WTC11 (cell line): ENCODE measurements at regions not wholly inside any gene's neighbourhood (a gene's known extent, or its start where the extent isn't known, plus 50 kb on each side); places are given as distances from the start of the nearest gene placed in this dataset.

Source experiments
- ATAC-seq: fragments of 200-7000 bp; cut with Tn5 transposase; 2 replicates; pipeline ENCODE4 v1.10.0; 2021; ENCODE audit warnings: mild to moderate bottlenecking, moderate library complexity
- CTCF ChIA-PET: fragments of 300-600 bp; sonication (Branson Sonifier 250); formaldehyde crosslinking; loops from one replicate; lab custom pipeline; 2021; ENCODE audit warnings: antibody characterized with exemption; lab: Charles Lee
- POLR2A ChIA-PET: fragments of 350-600 bp; sonication (Branson Sonifier 250); formaldehyde crosslinking; loops from one replicate; lab custom pipeline; 2021; ENCODE audit warnings: antibody characterized with exemption; lab: Charles Lee
- DNase-seq: peaks from one replicate; pipeline ENCODE4 v3.0.0; 2021; ENCODE audit warnings: low spot score
- H3K27ac Mint-ChIP-seq: 2 replicates; pipeline ENCODE4 v1.8.0; 2021; ENCODE audit warnings: mixed read lengths
- H3K27me3 Mint-ChIP-seq: 2 replicates; pipeline ENCODE4 v1.8.0; 2021; ENCODE audit warnings: low read depth, mild to moderate bottlenecking, moderate library complexity, mixed read lengths
- H3K36me3 Mint-ChIP-seq: 2 replicates; pipeline ENCODE4 v1.8.0; 2021; ENCODE audit warnings: mixed read lengths
- H3K4me1 Mint-ChIP-seq: 2 replicates; pipeline ENCODE4 v1.8.0; 2022; ENCODE audit warnings: mixed read lengths
- H3K4me3 Mint-ChIP-seq: 2 replicates; pipeline ENCODE4 v1.8.0; 2021; ENCODE audit warnings: mild to moderate bottlenecking, moderate library complexity, mixed read lengths
- H3K9me3 Mint-ChIP-seq: 2 replicates; pipeline ENCODE4 v1.8.0; 2021; ENCODE audit warnings: mixed read lengths
- CREM ChIP-seq: sonication (generic); formaldehyde crosslinking; IDR thresholded peaks from 2 replicates; pipeline ENCODE4 v1.8.1; 2022; ENCODE audit warnings: mild to moderate bottlenecking, missing genetic modification reagents, moderate library complexity
- ESRRA ChIP-seq: sonication (generic); formaldehyde crosslinking; IDR thresholded peaks from 2 replicates; pipeline ENCODE4 v1.8.1; 2022; ENCODE audit warnings: mild to moderate bottlenecking, missing genetic modification reagents, borderline replicate concordance
- GABPB1 ChIP-seq: sonication (generic); formaldehyde crosslinking; IDR thresholded peaks from 2 replicates; pipeline ENCODE4 v1.8.1; 2023; ENCODE audit warnings: mild to moderate bottlenecking, missing genetic modification reagents
- GRHL2 ChIP-seq: fragments of 250-450 bp; sonication (Bioruptor Pico); IDR thresholded peaks from 2 replicates; pipeline ENCODE4 v1.8.0; 2022; ENCODE audit warnings: mild to moderate bottlenecking, moderate library complexity; ENCODE audit not compliant: insufficient replicate concordance, severe bottlenecking
- NFE2L1 ChIP-seq: sonication (generic); formaldehyde crosslinking; IDR thresholded peaks from 2 replicates; pipeline ENCODE4 v1.8.1; 2023; ENCODE audit warnings: missing genetic modification reagents
- NR2C2 ChIP-seq: sonication (generic); formaldehyde crosslinking; IDR thresholded peaks from 2 replicates; pipeline ENCODE4 v1.8.0; 2022; ENCODE audit warnings: mild to moderate bottlenecking, missing genetic modification reagents
- PREB ChIP-seq: sonication (generic); formaldehyde crosslinking; IDR thresholded peaks from 2 replicates; pipeline ENCODE4 v1.8.1; 2022; ENCODE audit warnings: mild to moderate bottlenecking, missing genetic modification reagents, moderate library complexity, borderline replicate concordance
- RELA ChIP-seq: sonication (generic); formaldehyde crosslinking; IDR thresholded peaks from 2 replicates; pipeline ENCODE4 v1.8.1; 2022; ENCODE audit warnings: missing genetic modification reagents, mild to moderate bottlenecking, borderline replicate concordance
- STAT6 ChIP-seq: sonication (generic); formaldehyde crosslinking; conservative IDR thresholded peaks from 2 replicates; pipeline ENCODE4 v1.8.1; 2023; ENCODE audit warnings: mild to moderate bottlenecking, low read depth, missing genetic modification reagents, moderate library complexity
- TP53 ChIP-seq: sonication (generic); formaldehyde crosslinking; IDR thresholded peaks from 2 replicates; pipeline ENCODE4 v1.8.1; 2023; ENCODE audit warnings: mild to moderate bottlenecking, missing genetic modification reagents
- USF2 ChIP-seq: sonication (generic); formaldehyde crosslinking; IDR thresholded peaks from 2 replicates; pipeline ENCODE4 v1.8.1; 2023; ENCODE audit warnings: mild to moderate bottlenecking, missing genetic modification reagents, moderate library complexity
- ZNF512 ChIP-seq: sonication (generic); formaldehyde crosslinking; IDR thresholded peaks from 2 replicates; pipeline ENCODE4 v1.8.1; 2022; ENCODE audit warnings: missing genetic modification reagents, borderline replicate concordance
- ZNF532 ChIP-seq: fragments of 250-450 bp; sonication (Bioruptor Pico); IDR thresholded peaks from 2 replicates; pipeline ENCODE4 v1.9.0; 2021; ENCODE audit warnings: mild to moderate bottlenecking, borderline replicate concordance
- ZNF671 ChIP-seq: fragments of 250-450 bp; sonication (Bioruptor Pico); IDR thresholded peaks from 2 replicates; pipeline ENCODE4 v1.8.0; 2021; ENCODE audit warnings: mild to moderate bottlenecking

- ATAC-seq = no peak
- ChIA-PET CTCF (no interaction called here), POLR2A (no interaction called here)
- no peak overlapping the region for H3K4me3 Mint-ChIP-seq
- no peaks in the 10 kb centered on the region for H3K36me3 Mint-ChIP-seq
- peaks cover 17% of the 10 kb centered on the region for H3K4me1 Mint-ChIP-seq
- no peak overlapping the region for H3K27ac Mint-ChIP-seq
- H3K9me3 Mint-ChIP-seq = no peaks in the 10 kb centered on the region
- no peaks in the 10 kb centered on the region for H3K27me3 Mint-ChIP-seq
- no peak for DNase-seq
- TF ChIP-seq ZNF671 = no peak
- TF ChIP-seq GABPB1 (CRISPR knock-in tag) = no peak
- TF ChIP-seq PREB (CRISPR knock-in tag) = no peak
- no peak for TF ChIP-seq NFE2L1 (CRISPR knock-in tag)
These were observed 454.9 kb upstream of the CHAC2 start for GRCh38 chr2:53312721-53313120.

- POLR2A ChIA-PET = no interaction called here
- no peaks in the 10 kb centered on the region for H3K36me3 Mint-ChIP-seq
- peaks cover 17% of the 10 kb centered on the region for H3K4me1 Mint-ChIP-seq
- DNase-seq (no peak), ATAC-seq (no peak)
- CTCF ChIA-PET = no interaction called here
- no peak overlapping the region for H3K4me3 Mint-ChIP-seq
- no peaks in the 10 kb centered on the region for H3K27me3 Mint-ChIP-seq
- no peak overlapping the region for H3K27ac Mint-ChIP-seq
- TF ChIP-seq NR2C2 (CRISPR knock-in tag) (no peak), CREM (no peak), ESRRA (no peak)
- no peaks in the 10 kb centered on the region for H3K9me3 Mint-ChIP-seq
These were observed 455.4 kb upstream of the CHAC2 start for GRCh38 chr2:53312181-53312580.

GRCh38 chr2:53303012-53303578 lies 464.5 kb upstream of the CHAC2 start:
- H3K9me3 Mint-ChIP-seq = peaks cover 14% of the 10 kb centered on the region
- ATAC-seq (no peak), DNase-seq (no peak)
- no peak overlapping the region for H3K27ac Mint-ChIP-seq
- no peaks in the 10 kb centered on the region for H3K27me3 Mint-ChIP-seq
- no peak overlapping the region for H3K4me3 Mint-ChIP-seq
- CTCF ChIA-PET = no interaction called here
- H3K4me1 Mint-ChIP-seq = no peaks in the 10 kb centered on the region
- no peaks in the 10 kb centered on the region for H3K36me3 Mint-ChIP-seq
- POLR2A ChIA-PET = no interaction called here
- TF ChIP-seq STAT6 = no peak
- no peak for TF ChIP-seq GRHL2 (CRISPR knock-in tag)
- no peak for TF ChIP-seq ZNF512 (CRISPR knock-in tag)
- no peak for TF ChIP-seq ZNF532 (CRISPR knock-in tag)
- no peak for TF ChIP-seq RELA
- TF ChIP-seq TP53 (CRISPR knock-in tag) = no peak
- no peak for TF ChIP-seq USF2
